SK-N-SH (cell line): ENCODE measurements at regions not wholly inside any gene's neighbourhood (a gene's known extent, or its start where the extent isn't known, plus 50 kb on each side); places are given as distances from the start of the nearest gene placed in this dataset.

Experiments used
- CTCF ChIA-PET: fragments of 300-600, 350-600 bp; formaldehyde crosslinking; extraction: SDS; loops from one replicate; lab custom pipeline; 2021; lab: Yijun Ruan, JAX
- POLR2A ChIA-PET: fragments of 350-600 bp; sonication (Branson Sonifier 250); formaldehyde crosslinking; extraction: SDS; loops from one replicate; lab custom pipeline; 2020; ENCODE audit warnings: antibody characterized with exemption, inconsistent platforms; lab: Yijun Ruan, JAX
- DNase-seq: peaks from one replicate; pipeline ENCODE4 v3.0.0; 2012
- H2AFZ ChIP-seq: fragments of 200-600 bp; sonication (generic); 2 replicates; pipeline ENCODE4 v1.8.1; 2016; ENCODE audit warnings: antibody characterized with exemption, mild to moderate bottlenecking, low read depth
- H3F3A ChIP-seq: fragments of 200-600 bp; sonication (generic); replicated peaks from 2 replicates; pipeline ENCODE3; 2016; ENCODE audit warnings: antibody characterized with exemption, mild to moderate bottlenecking; ENCODE audit not compliant: insufficient read depth
- H3K27ac ChIP-seq, 2 experiments: fragments of 200-500 bp in 1 of 2; fragments of 200-600 bp in 1 of 2; sonication (Bioruptor generic) in 1 of 2; sonication (generic), shearing (Covaris generic) in 1 of 2; 2 replicates each; pipeline versions ENCODE4 v1.5.1 to v1.6.1; 2014 to 2016; ENCODE audit warnings: low read depth in 2 of 2, inconsistent platforms in 1 of 2, low read length in 1 of 2, mild to moderate bottlenecking in 1 of 2, mixed read lengths in 1 of 2
- H3K27me3 ChIP-seq: fragments of 200-600 bp; sonication (generic), shearing (Covaris generic); 2 replicates; pipeline ENCODE4 v1.6.1; 2016; ENCODE audit warnings: mixed run types; ENCODE audit not compliant: insufficient read depth
- H3K36me3 ChIP-seq, 2 experiments: fragments of 200-500 bp in 1 of 2; fragments of 200-600 bp in 1 of 2; sonication (Bioruptor generic) in 1 of 2; sonication (generic) in 1 of 2; replicated peaks in 1 of 2; 2 replicates each; pipeline versions ENCODE3 to v1.5.1; 2014 to 2016; ENCODE audit warnings: low read length in 1 of 2, mild to moderate bottlenecking in 1 of 2; ENCODE audit not compliant: insufficient read depth in 2 of 2, control insufficient read depth in 1 of 2
- H3K4me1 ChIP-seq, 2 experiments: fragments of 200-500 bp in 1 of 2; fragments of 200-600 bp in 1 of 2; sonication (Bioruptor generic) in 1 of 2; sonication (generic), shearing (Covaris generic) in 1 of 2; 2 replicates each; pipeline versions ENCODE4 v1.5.1 to v1.6.1; 2014 to 2016; ENCODE audit warnings: low read depth in 1 of 2, low read length in 1 of 2, mixed run types in 1 of 2; ENCODE audit not compliant: insufficient read depth in 2 of 2, control insufficient read depth in 1 of 2
- H3K4me2 ChIP-seq: fragments of 200-600 bp; sonication (generic), shearing (Covaris generic); 2 replicates; pipeline ENCODE4 v1.6.1; 2017; ENCODE audit warnings: mixed run types
- H3K4me3 ChIP-seq, 2 experiments: fragments of 200-500 bp in 1 of 2; fragments of 200-600 bp in 1 of 2; sonication (Bioruptor generic) in 1 of 2; sonication (generic), shearing (Covaris generic) in 1 of 2; 2 replicates each; pipeline versions ENCODE4 v1.5.1 to v1.8.1; 2014 to 2016; ENCODE audit warnings: low read depth in 2 of 2, inconsistent platforms in 1 of 2, low read length in 1 of 2, mild to moderate bottlenecking in 1 of 2, mixed read lengths in 1 of 2, moderate library complexity in 1 of 2
- H3K79me2 ChIP-seq: fragments of 200-600 bp; sonication (generic); 2 replicates; pipeline ENCODE4 v1.8.1; 2017; ENCODE audit warnings: mild to moderate bottlenecking; ENCODE audit not compliant: insufficient read depth
- H3K9ac ChIP-seq: fragments of 200-600 bp; sonication (generic); 2 replicates; pipeline ENCODE4 v1.6.1; 2017; ENCODE audit warnings: mixed run types
- H3K9me2 ChIP-seq: fragments of 200-600 bp; sonication (generic); 2 replicates; pipeline ENCODE4 v1.6.1; 2017; ENCODE audit warnings: mixed run types
- H3K9me3 ChIP-seq: fragments of 200-600 bp; sonication (generic); 2 replicates; pipeline ENCODE4 v1.6.1; 2017; ENCODE audit warnings: mixed run types, mild to moderate bottlenecking, moderate library complexity
- H4K20me1 ChIP-seq: fragments of 200-600 bp; sonication (generic); 2 replicates; pipeline ENCODE4 v1.6.1; 2017; ENCODE audit warnings: mild to moderate bottlenecking, mixed run types; ENCODE audit not compliant: insufficient read depth
- CHD2 ChIP-seq: fragments of 150-350 bp; IDR thresholded peaks from 2 replicates; pipeline ENCODE4 v1.6.1; 2018; ENCODE audit warnings: low read length; ENCODE audit not compliant: partially characterized antibody
- ELF1 ChIP-seq: IDR thresholded peaks from 2 replicates; pipeline ENCODE4 v1.4.0; 2012
- EP300 ChIP-seq, 2 experiments: IDR thresholded peaks; 2 replicates each; pipeline versions ENCODE4 v1.4.0 to v1.6.1; 2012; ENCODE audit warnings: borderline replicate concordance in 1 of 2, low read depth in 1 of 2, low read length in 1 of 2
- FOXJ3 ChIP-seq: sonication (generic); formaldehyde crosslinking; IDR thresholded peaks from 2 replicates; pipeline ENCODE4 v1.5.1; 2020; ENCODE audit warnings: mild to moderate bottlenecking, missing genetic modification reagents
- FOXM1 ChIP-seq: IDR thresholded peaks from 2 replicates; pipeline ENCODE4 v1.4.0; 2012; ENCODE audit warnings: low read depth, mild to moderate bottlenecking
- GATA2 ChIP-seq: sonication (generic); formaldehyde crosslinking; IDR thresholded peaks from 2 replicates; pipeline ENCODE4 v1.5.0; 2020; ENCODE audit warnings: mild to moderate bottlenecking, missing genetic modification reagents
- IRF3 ChIP-seq: fragments of 150-350 bp; IDR thresholded peaks from 2 replicates; pipeline ENCODE4 v1.6.1; 2016; ENCODE audit warnings: mild to moderate bottlenecking, low read depth, low read length
- JUND ChIP-seq: IDR thresholded peaks from 2 replicates; pipeline ENCODE4 v1.4.0; 2012
- MEF2A ChIP-seq: IDR thresholded peaks from 2 replicates; pipeline ENCODE4 v1.4.0; 2012; ENCODE audit warnings: low read depth, borderline replicate concordance
- MXI1 ChIP-seq: IDR thresholded peaks from 2 replicates; pipeline ENCODE4 v1.6.1; 2012; ENCODE audit warnings: mild to moderate bottlenecking, low read depth, low read length, improper control_type of control experiment
- NFIC ChIP-seq: IDR thresholded peaks from 2 replicates; pipeline ENCODE4 v1.4.0; 2012; ENCODE audit warnings: borderline replicate concordance
- NRF1 ChIP-seq: IDR thresholded peaks from 2 replicates; pipeline ENCODE4 v1.6.1; 2012; ENCODE audit warnings: low read depth, mild to moderate bottlenecking, low read length
- PBX3 ChIP-seq: IDR thresholded peaks from 2 replicates; pipeline ENCODE4; 2012
- POLR2AphosphoS5 ChIP-seq: IDR thresholded peaks from 2 replicates; pipeline ENCODE4 v1.6.1; 2012; ENCODE audit warnings: low read depth, low read length
- RAD21 ChIP-seq: IDR thresholded peaks from 2 replicates; pipeline ENCODE4 v1.6.1; 2012; ENCODE audit warnings: mild to moderate bottlenecking, low read length
- RCOR1 ChIP-seq: fragments of 150-350 bp; IDR thresholded peaks from 2 replicates; pipeline ENCODE4 v1.6.1; 2017; ENCODE audit warnings: antibody characterized with exemption, low read length
- TAF1 ChIP-seq: IDR thresholded peaks from 2 replicates; pipeline ENCODE4 v1.6.1; 2012; ENCODE audit warnings: low read depth, mild to moderate bottlenecking, low read length, moderate library complexity, borderline replicate concordance
- TCF12 ChIP-seq: IDR thresholded peaks from 2 replicates; pipeline ENCODE4 v1.4.0; 2012
- TEAD4 ChIP-seq: IDR thresholded peaks from 2 replicates; pipeline ENCODE4 v1.4.0; 2012; ENCODE audit warnings: mild to moderate bottlenecking, borderline replicate concordance; ENCODE audit not compliant: insufficient read depth
- USF1 ChIP-seq: IDR thresholded peaks from 2 replicates; pipeline ENCODE4 v1.4.0; 2012; ENCODE audit warnings: low read depth, borderline replicate concordance
- USF2 ChIP-seq: fragments of 150-350 bp; IDR thresholded peaks from 2 replicates; pipeline ENCODE4 v1.6.1; 2017; ENCODE audit warnings: antibody characterized with exemption, low read length, low read depth, borderline replicate concordance
- YY1 ChIP-seq: IDR thresholded peaks from 2 replicates; pipeline ENCODE4 v1.4.0; 2012; ENCODE audit warnings: low read depth, mild to moderate bottlenecking
- ZBTB33 ChIP-seq: IDR thresholded peaks from 2 replicates; pipeline ENCODE4 v1.4.0; 2012; ENCODE audit warnings: low read depth, borderline replicate concordance
- WGBS: methylation state at CpG from one replicate; pipeline ENCODE4 v1.1.6; 2017; ENCODE audit warnings: low lambda C conversion rate; 5-methylcytosine and 5-hydroxymethylcytosine counted together

- TF ChIP-seq USF1 (no peak), MXI1 (no peak), USF2 (no peak), IRF3 (no peak), POLR2AphosphoS5 (no peak)
Observed at GRCh38 chr13:80161896-80162295, 179.0 kb downstream of the SPRY2 start (continued).

- H3K9me3 ChIP-seq = no peaks in the 10 kb centered on the region
- CTCF ChIA-PET = no interaction called here
- no peak for DNase-seq
- H3K36me3 ChIP-seq = no peaks in the 10 kb centered on the region
- WGBS = 87% methylated on average over 2 of the region's 2 CpGs
- TF ChIP-seq CHD2 (no peak), EP300 (IDR thresholded peaks at IDR 0.05; ENCODE audit: borderline replicate concordance in 1 of 2, low read depth in 1 of 2, low read length in 1 of 2) (no peak), ELF1 (no peak), TEAD4 (no peak), RCOR1 (no peak), NRF1 (no peak), RAD21 (no peak), FOXM1 (no peak), TCF12 (no peak), FOXJ3 (no peak), GATA2 (no peak), NFIC (no peak), USF2 (no peak), POLR2AphosphoS5 (no peak), TAF1 (no peak), PBX3 (no peak), ZBTB33 (no peak), JUND (no peak), YY1 (no peak), MEF2A (no peak)
- TF ChIP-seq, all 33 proteins: peak for 0
- H3K4me3 ChIP-seq = no peak overlapping the region
- no peak overlapping the region for H3K4me2 ChIP-seq
- H3K27me3 ChIP-seq = no peaks in the 10 kb centered on the region
- no peaks in the 10 kb centered on the region for H3K9me2 ChIP-seq
- H3K79me2 ChIP-seq = no peaks in the 10 kb centered on the region
- H3F3A ChIP-seq = no peaks in the 10 kb centered on the region
- H3K27ac ChIP-seq = no peak overlapping the region
- H2AFZ ChIP-seq = no peak overlapping the region
- no peaks in the 10 kb centered on the region; a peak in 2 of 4 replicates for H3K4me1 ChIP-seq
- H4K20me1 ChIP-seq = no peaks in the 10 kb centered on the region
- no peak overlapping the region for H3K9ac ChIP-seq
- POLR2A ChIA-PET = no interaction called here
Observed at GRCh38 chr13:80161219-80161618, 179.7 kb downstream of the SPRY2 start.
